ENCODE measurements at regions not wholly inside any gene's neighbourhood (a gene's known extent, or its start where the extent isn't known, plus 50 kb on each side); places are given as distances from the start of the nearest gene placed in this dataset.
A peak's percentile ranks its signal among the peaks of the same experiment; 100 is the strongest.

- H3K9me3 ChIP-seq (ENCODE audit: control insufficient read depth, insufficient read depth, low read length), result no peaks in the 10 kb centered on the region
- no peak for DNase-seq (ENCODE audit: low read depth in 4 of 6, low spot score in 6 of 6)
- H3K27ac ChIP-seq (ENCODE audit: low read depth, low read length), result no peak overlapping the region
- H3K4me1 ChIP-seq (ENCODE audit: control insufficient read depth, insufficient read depth, low read length), result peaks cover 3% of the 10 kb centered on the region
- WGBS (ENCODE audit: insufficient coverage), result 90% methylated on average over 2 of the region's 2 CpGs
- H3K36me3 ChIP-seq (ENCODE audit: control insufficient read depth, insufficient read depth, low read length), result no peaks in the 10 kb centered on the region
- H3K4me3 ChIP-seq (ENCODE audit: low read depth, low read length), result no peak overlapping the region
- H3K27me3 ChIP-seq (ENCODE audit: control insufficient read depth, insufficient read depth, low read length), result no peaks in the 10 kb centered on the region
Observed at GRCh38 chr5:159439002-159439401, 108.7 kb upstream of the IL12B start.

GRCh38 chr5:159440235-159440634, 109.9 kb upstream of the IL12B start:
- WGBS (ENCODE audit: insufficient coverage), result 88% methylated on average over 7 of the region's 7 CpGs
- H3K27ac ChIP-seq (ENCODE audit: low read depth, low read length), result no peak overlapping the region
- H3K4me1 ChIP-seq (ENCODE audit: control insufficient read depth, insufficient read depth, low read length), result peaks cover 3% of the 10 kb centered on the region
- H3K36me3 ChIP-seq (ENCODE audit: control insufficient read depth, insufficient read depth, low read length), result no peaks in the 10 kb centered on the region
- no peak overlapping the region for H3K4me3 ChIP-seq (ENCODE audit: low read depth, low read length)
- H3K9me3 ChIP-seq (ENCODE audit: control insufficient read depth, insufficient read depth, low read length), result no peaks in the 10 kb centered on the region
- DNase-seq (ENCODE audit: low read depth in 4 of 6, low spot score in 6 of 6), result no peak
- H3K27me3 ChIP-seq (ENCODE audit: control insufficient read depth, insufficient read depth, low read length), result no peaks in the 10 kb centered on the region

- H3K36me3 ChIP-seq (ENCODE audit: control insufficient read depth, insufficient read depth, low read length), result no peaks in the 10 kb centered on the region
- DNase-seq (ENCODE audit: low read depth in 4 of 6, low spot score in 6 of 6), result peak in 1 of 6 donors; percentile 75
- H3K9me3 ChIP-seq (ENCODE audit: control insufficient read depth, insufficient read depth, low read length), result no peaks in the 10 kb centered on the region
- 60% methylated on average over 1 of the region's 4 CpGs for WGBS (ENCODE audit: insufficient coverage)
- H3K4me3 ChIP-seq (ENCODE audit: low read depth, low read length), result no peak overlapping the region
- no peak overlapping the region for H3K27ac ChIP-seq (ENCODE audit: low read depth, low read length)
- no peaks in the 10 kb centered on the region for H3K27me3 ChIP-seq (ENCODE audit: control insufficient read depth, insufficient read depth, low read length)
- peaks cover 3% of the 10 kb centered on the region for H3K4me1 ChIP-seq (ENCODE audit: control insufficient read depth, insufficient read depth, low read length)
Observed at GRCh38 chr5:159440968-159441367, 110.7 kb upstream of the IL12B start.

- 87% methylated on average over 2 of the region's 3 CpGs for WGBS (ENCODE audit: insufficient coverage)
- no peaks in the 10 kb centered on the region for H3K27me3 ChIP-seq (ENCODE audit: control insufficient read depth, insufficient read depth, low read length)
- no peaks in the 10 kb centered on the region for H3K9me3 ChIP-seq (ENCODE audit: control insufficient read depth, insufficient read depth, low read length)
- DNase-seq (ENCODE audit: low read depth in 4 of 6, low spot score in 6 of 6), result peak in 1 of 6 donors; percentile 54
- H3K27ac ChIP-seq (ENCODE audit: low read depth, low read length), result no peak overlapping the region
- H3K4me3 ChIP-seq (ENCODE audit: low read depth, low read length), result no peak overlapping the region
- H3K4me1 ChIP-seq (ENCODE audit: control insufficient read depth, insufficient read depth, low read length), result peaks cover 3% of the 10 kb centered on the region
- no peaks in the 10 kb centered on the region for H3K36me3 ChIP-seq (ENCODE audit: control insufficient read depth, insufficient read depth, low read length)
Observed at GRCh38 chr5:159441441-159441840, 111.2 kb upstream of the IL12B start.

- Histone ChIP-seq H3K4me1 (ENCODE audit: control insufficient read depth, insufficient read depth, low read length) (peaks cover 3% of the 10 kb centered on the region), H3K27ac (ENCODE audit: low read depth, low read length) (no peak overlapping the region), H3K4me3 (ENCODE audit: low read depth, low read length) (no peak overlapping the region), H3K9me3 (ENCODE audit: control insufficient read depth, insufficient read depth, low read length) (no peaks in the 10 kb centered on the region), H3K27me3 (ENCODE audit: control insufficient read depth, insufficient read depth, low read length) (no peaks in the 10 kb centered on the region), H3K36me3 (ENCODE audit: control insufficient read depth, insufficient read depth, low read length) (no peaks in the 10 kb centered on the region)
- 58% methylated on average over 5 of the region's 12 CpGs for WGBS (ENCODE audit: insufficient coverage)
- DNase-seq (ENCODE audit: low read depth in 4 of 6, low spot score in 6 of 6), result peak in 2 of 6 donors; percentile 23 to 70
Observed at GRCh38 chr5:159442206-159442850, 112.0 kb upstream of the IL12B start.

- H3K27ac ChIP-seq (ENCODE audit: low read depth, low read length), result no peak overlapping the region
- H3K4me1 ChIP-seq (ENCODE audit: control insufficient read depth, insufficient read depth, low read length), result peaks cover 3% of the 10 kb centered on the region
- no peaks in the 10 kb centered on the region for H3K27me3 ChIP-seq (ENCODE audit: control insufficient read depth, insufficient read depth, low read length)
- DNase-seq (ENCODE audit: low read depth in 4 of 6, low spot score in 6 of 6), result peak; percentile 24 to 94 (median 54)
- WGBS (ENCODE audit: insufficient coverage), result 100% methylated on average over 1 of the region's 6 CpGs
- H3K9me3 ChIP-seq (ENCODE audit: control insufficient read depth, insufficient read depth, low read length), result no peaks in the 10 kb centered on the region
- no peak overlapping the region for H3K4me3 ChIP-seq (ENCODE audit: low read depth, low read length)
- no peaks in the 10 kb centered on the region for H3K36me3 ChIP-seq (ENCODE audit: control insufficient read depth, insufficient read depth, low read length)
Observed at GRCh38 chr5:159444441-159445082, 114.3 kb upstream of the IL12B start.

- WGBS (ENCODE audit: insufficient coverage), result no CpG with 5 or more reads among the region's 1 CpG
- Histone ChIP-seq H3K27me3 (ENCODE audit: control insufficient read depth, insufficient read depth, low read length) (no peaks in the 10 kb centered on the region), H3K4me1 (ENCODE audit: control insufficient read depth, insufficient read depth, low read length) (peaks cover 3% of the 10 kb centered on the region), H3K27ac (ENCODE audit: low read depth, low read length) (no peak overlapping the region), H3K9me3 (ENCODE audit: control insufficient read depth, insufficient read depth, low read length) (no peaks in the 10 kb centered on the region), H3K36me3 (ENCODE audit: control insufficient read depth, insufficient read depth, low read length) (no peaks in the 10 kb centered on the region), H3K4me3 (ENCODE audit: low read depth, low read length) (no peak overlapping the region)
- no peak for DNase-seq (ENCODE audit: low read depth in 4 of 6, low spot score in 6 of 6)
Observed at GRCh38 chr5:159447116-159447515, 116.8 kb upstream of the IL12B start.

GRCh38 chr5:159448841-159449407, 118.6 kb upstream of the IL12B start:
- Histone ChIP-seq H3K27ac (ENCODE audit: low read depth, low read length) (no peak overlapping the region), H3K9me3 (ENCODE audit: control insufficient read depth, insufficient read depth, low read length) (no peaks in the 10 kb centered on the region), H3K36me3 (ENCODE audit: control insufficient read depth, insufficient read depth, low read length) (no peaks in the 10 kb centered on the region), H3K27me3 (ENCODE audit: control insufficient read depth, insufficient read depth, low read length) (no peaks in the 10 kb centered on the region), H3K4me3 (ENCODE audit: low read depth, low read length) (no peak overlapping the region), H3K4me1 (ENCODE audit: control insufficient read depth, insufficient read depth, low read length) (no peaks in the 10 kb centered on the region)
- DNase-seq (ENCODE audit: low read depth in 4 of 6, low spot score in 6 of 6), result no peak
- 93% methylated on average over 3 of the region's 5 CpGs for WGBS (ENCODE audit: insufficient coverage)

GRCh38 chr5:159449925-159450324, 119.6 kb upstream of the IL12B start:
- H3K27ac ChIP-seq (ENCODE audit: low read depth, low read length), result no peak overlapping the region
- DNase-seq (ENCODE audit: low read depth in 4 of 6, low spot score in 6 of 6), result no peak
- H3K36me3 ChIP-seq (ENCODE audit: control insufficient read depth, insufficient read depth, low read length), result no peaks in the 10 kb centered on the region
- no peaks in the 10 kb centered on the region for H3K4me1 ChIP-seq (ENCODE audit: control insufficient read depth, insufficient read depth, low read length)
- no peaks in the 10 kb centered on the region for H3K9me3 ChIP-seq (ENCODE audit: control insufficient read depth, insufficient read depth, low read length)
- no peaks in the 10 kb centered on the region for H3K27me3 ChIP-seq (ENCODE audit: control insufficient read depth, insufficient read depth, low read length)
- WGBS (ENCODE audit: insufficient coverage), result 89% methylated on average over 5 of the region's 7 CpGs
- H3K4me3 ChIP-seq (ENCODE audit: low read depth, low read length), result no peak overlapping the region

- Histone ChIP-seq H3K9me3 (ENCODE audit: control insufficient read depth, insufficient read depth, low read length) (no peaks in the 10 kb centered on the region), H3K4me3 (ENCODE audit: low read depth, low read length) (no peak overlapping the region), H3K27ac (ENCODE audit: low read depth, low read length) (no peak overlapping the region), H3K27me3 (ENCODE audit: control insufficient read depth, insufficient read depth, low read length) (no peaks in the 10 kb centered on the region), H3K4me1 (ENCODE audit: control insufficient read depth, insufficient read depth, low read length) (no peaks in the 10 kb centered on the region), H3K36me3 (ENCODE audit: control insufficient read depth, insufficient read depth, low read length) (no peaks in the 10 kb centered on the region)
- WGBS (ENCODE audit: insufficient coverage), result 91% methylated on average over 4 of the region's 4 CpGs
- DNase-seq (ENCODE audit: low read depth in 4 of 6, low spot score in 6 of 6), result no peak
Observed at GRCh38 chr5:159450417-159450816, 120.1 kb upstream of the IL12B start.
